Type B pancreatic cell (in vitro differentiated cells): ENCODE measurements at regions not wholly inside any gene's neighbourhood (a gene's known extent, or its start where the extent isn't known, plus 50 kb on each side); places are given as distances from the start of the nearest gene placed in this dataset.

ENCODE experiments used
- DNase-seq: peaks from one replicate; pipeline ENCODE4 v3.0.0; 2021; ENCODE audit warnings: mixed read lengths; ENCODE audit not compliant: unreplicated experiment; ENCODE audit errors: extremely low spot score
- H3K27ac Mint-ChIP-seq: 2 replicates; pipeline ENCODE4 v1.8.0; 2021; ENCODE audit warnings: mild to moderate bottlenecking, mixed read lengths
- H3K27me3 Mint-ChIP-seq: 2 replicates; pipeline ENCODE4 v1.8.0; 2021; ENCODE audit warnings: mixed read lengths
- H3K36me3 Mint-ChIP-seq: 2 replicates; pipeline ENCODE4 v1.8.0; 2021; ENCODE audit warnings: mixed read lengths
- H3K4me1 Mint-ChIP-seq: one replicate; pipeline ENCODE4 v1.8.0; 2021; ENCODE audit warnings: mixed read lengths; ENCODE audit not compliant: unreplicated experiment
- H3K4me3 Mint-ChIP-seq: 2 replicates; pipeline ENCODE4 v1.8.0; 2021; ENCODE audit warnings: mild to moderate bottlenecking, mixed read lengths
- H3K9me3 Mint-ChIP-seq: 2 replicates; pipeline ENCODE4 v1.8.0; 2021; ENCODE audit warnings: mixed read lengths
- CTCF ChIP-seq: fragments of 200-600 bp; sonication (generic); conservative IDR thresholded peaks from 2 replicates; pipeline ENCODE4 v1.5.0; 2021; ENCODE audit warnings: antibody characterized with exemption, mild to moderate bottlenecking

- Mint-ChIP-seq H3K4me1 (no peaks in the 10 kb centered on the region), H3K36me3 (peaks cover 6% of the 10 kb centered on the region), H3K27ac (no peak overlapping the region), H3K27me3 (no peaks in the 10 kb centered on the region), H3K4me3 (no peak overlapping the region), H3K9me3 (peaks cover 7% of the 10 kb centered on the region)
- DNase-seq = no peak
- no peak for TF ChIP-seq CTCF
Measured at GRCh38 chr9:79001012-79001411, 570.8 kb upstream of the TLE4 start.

- H3K4me3 Mint-ChIP-seq = no peak overlapping the region
- no peak for DNase-seq
- no peaks in the 10 kb centered on the region for H3K4me1 Mint-ChIP-seq
- peaks cover 10% of the 10 kb centered on the region for H3K9me3 Mint-ChIP-seq
- no peaks in the 10 kb centered on the region for H3K27me3 Mint-ChIP-seq
- TF ChIP-seq CTCF = no peak
- peaks cover 6% of the 10 kb centered on the region for H3K36me3 Mint-ChIP-seq
- H3K27ac Mint-ChIP-seq = no peak overlapping the region
Measured at GRCh38 chr9:79003514-79003913, 568.3 kb upstream of the TLE4 start.

GRCh38 chr9:79004032-79004431 lies 567.7 kb upstream of the TLE4 start:
- H3K4me1 Mint-ChIP-seq = no peaks in the 10 kb centered on the region
- no peaks in the 10 kb centered on the region for H3K27me3 Mint-ChIP-seq
- peaks cover 15% of the 10 kb centered on the region for H3K9me3 Mint-ChIP-seq
- H3K36me3 Mint-ChIP-seq = peaks cover 6% of the 10 kb centered on the region
- no peak for TF ChIP-seq CTCF
- no peak for DNase-seq
- H3K27ac Mint-ChIP-seq = no peak overlapping the region
- H3K4me3 Mint-ChIP-seq = no peak overlapping the region

- no peaks in the 10 kb centered on the region for H3K27me3 Mint-ChIP-seq
- DNase-seq = no peak
- peaks cover 20% of the 10 kb centered on the region for H3K9me3 Mint-ChIP-seq
- no peak overlapping the region for H3K4me3 Mint-ChIP-seq
- no peak for TF ChIP-seq CTCF
- no peak overlapping the region for H3K27ac Mint-ChIP-seq
- H3K4me1 Mint-ChIP-seq = no peaks in the 10 kb centered on the region
- H3K36me3 Mint-ChIP-seq = peaks cover 6% of the 10 kb centered on the region
Measured at GRCh38 chr9:79006546-79006945, 565.2 kb upstream of the TLE4 start.

- TF ChIP-seq CTCF = no peak
- H3K4me1 Mint-ChIP-seq = no peaks in the 10 kb centered on the region
- no peak overlapping the region for H3K4me3 Mint-ChIP-seq
- no peak for DNase-seq
- no peak overlapping the region for H3K27ac Mint-ChIP-seq
- H3K9me3 Mint-ChIP-seq = peaks cover 20% of the 10 kb centered on the region
- peaks cover 6% of the 10 kb centered on the region for H3K36me3 Mint-ChIP-seq
- H3K27me3 Mint-ChIP-seq = no peaks in the 10 kb centered on the region
Measured at GRCh38 chr9:79007701-79008483, 563.9 kb upstream of the TLE4 start.
